ENCODE measurements at regions not wholly inside any gene's neighbourhood (a gene's known extent, or its start where the extent isn't known, plus 50 kb on each side); places are given as distances from the start of the nearest gene placed in this dataset.
A peak's percentile ranks its signal among the peaks of the same experiment; 100 is the strongest.

DNA sequence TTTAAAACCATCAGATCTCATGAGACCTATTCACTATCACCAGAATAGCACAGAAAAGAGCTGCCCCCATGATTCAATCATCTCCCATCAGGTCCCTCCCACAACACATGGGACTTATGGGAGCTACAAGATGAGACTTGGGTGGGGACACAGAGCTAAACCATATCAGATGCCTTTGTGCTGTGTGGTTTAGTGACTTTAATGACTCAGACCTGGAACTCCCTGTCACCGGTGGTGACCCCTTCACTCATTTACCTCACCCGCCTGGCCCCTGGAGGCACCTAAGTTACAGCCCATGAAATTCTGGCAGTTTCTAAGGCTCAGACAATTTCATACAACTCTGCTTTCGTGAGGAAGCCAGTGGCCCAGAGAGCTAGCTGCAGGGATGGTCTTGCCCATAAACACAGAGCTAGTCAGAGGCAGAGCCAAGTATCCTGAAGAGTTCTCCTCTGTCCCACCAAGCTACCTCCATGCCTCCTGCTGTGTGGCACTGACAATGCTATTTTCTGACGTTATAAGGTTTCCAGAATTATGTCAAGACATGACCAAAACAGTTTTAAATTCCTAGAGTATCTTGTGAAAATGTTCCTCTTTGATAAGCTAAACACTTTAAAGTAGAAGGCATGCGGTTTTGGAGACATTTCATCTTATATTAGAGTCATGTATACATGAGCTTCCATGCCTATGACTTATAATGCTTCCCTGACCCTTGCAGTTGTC is 231.1 kb upstream of the IL12A start:
- Histone ChIP-seq H3K4me3 (no peak overlapping the region), H3K27me3 (no peaks in the 10 kb centered on the region), H3K4me1 (replicated peaks in 1 of 2) (no peaks in the 10 kb centered on the region), H3K27ac (no peak overlapping the region), H3K36me3 (replicated peaks in 1 of 2) (no peaks in the 10 kb centered on the region), H3K9me3 (replicated peaks in 1 of 3) (no peaks in the 10 kb centered on the region)
- WGBS, 4 donors = 54 to 71% (median 67%) methylated on average over 3 to 5 of the region's 5 CpGs
- intact Hi-C loops (cut with DNase I) = no loop called here
- no peak for DNase-seq
- TF ChIP-seq, protein P1, sequence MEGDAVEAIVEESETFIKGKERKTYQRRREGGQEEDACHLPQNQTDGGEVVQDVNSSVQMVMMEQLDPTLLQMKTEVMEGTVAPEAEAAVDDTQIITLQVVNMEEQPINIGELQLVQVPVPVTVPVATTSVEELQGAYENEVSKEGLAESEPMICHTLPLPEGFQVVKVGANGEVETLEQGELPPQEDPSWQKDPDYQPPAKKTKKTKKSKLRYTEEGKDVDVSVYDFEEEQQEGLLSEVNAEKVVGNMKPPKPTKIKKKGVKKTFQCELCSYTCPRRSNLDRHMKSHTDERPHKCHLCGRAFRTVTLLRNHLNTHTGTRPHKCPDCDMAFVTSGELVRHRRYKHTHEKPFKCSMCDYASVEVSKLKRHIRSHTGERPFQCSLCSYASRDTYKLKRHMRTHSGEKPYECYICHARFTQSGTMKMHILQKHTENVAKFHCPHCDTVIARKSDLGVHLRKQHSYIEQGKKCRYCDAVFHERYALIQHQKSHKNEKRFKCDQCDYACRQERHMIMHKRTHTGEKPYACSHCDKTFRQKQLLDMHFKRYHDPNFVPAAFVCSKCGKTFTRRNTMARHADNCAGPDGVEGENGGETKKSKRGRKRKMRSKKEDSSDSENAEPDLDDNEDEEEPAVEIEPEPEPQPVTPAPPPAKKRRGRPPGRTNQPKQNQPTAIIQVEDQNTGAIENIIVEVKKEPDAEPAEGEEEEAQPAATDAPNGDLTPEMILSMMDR (IDR thresholded peaks at IDR 0.05) = no peak
- no peak for TF ChIP-seq POLR2A (IDR thresholded peaks at IDR 0.05)

DNA sequence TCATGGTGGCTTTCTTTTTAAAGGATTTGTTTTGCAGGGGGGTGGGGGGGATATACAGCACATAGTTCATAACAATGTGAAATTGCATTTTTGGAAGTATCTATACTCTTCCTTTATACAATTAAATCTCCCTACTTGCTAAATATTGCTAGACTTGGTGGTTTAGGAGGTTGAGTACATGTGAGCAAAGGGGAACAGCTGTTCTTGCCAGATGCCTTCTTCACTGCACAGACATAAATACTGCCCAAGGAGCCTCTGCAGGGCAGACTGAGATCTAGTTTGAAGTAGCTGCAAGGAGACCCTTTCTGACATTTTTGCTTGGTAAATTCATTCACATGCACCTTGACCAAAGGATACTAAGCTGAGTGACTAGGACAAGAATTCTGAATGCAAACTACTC is 228.6 kb upstream of the IL12A start:
- H3K4me3 ChIP-seq = no peak overlapping the region
- peaks cover 7% of the 10 kb centered on the region in 2 donors for H3K4me1 ChIP-seq (replicated peaks in 1 of 2)
- TF ChIP-seq, protein P1 (IDR thresholded peaks at IDR 0.05) = no peak
- TF ChIP-seq POLR2A (IDR thresholded peaks at IDR 0.05) = no peak
- no peak for DNase-seq
- no peaks in the 10 kb centered on the region for H3K36me3 ChIP-seq (replicated peaks in 1 of 2)
- no peaks in the 10 kb centered on the region for H3K9me3 ChIP-seq (replicated peaks in 1 of 3)
- intact Hi-C loops (cut with DNase I) = no loop called here
- H3K27ac ChIP-seq = no peak overlapping the region
- no peaks in the 10 kb centered on the region for H3K27me3 ChIP-seq

DNA sequence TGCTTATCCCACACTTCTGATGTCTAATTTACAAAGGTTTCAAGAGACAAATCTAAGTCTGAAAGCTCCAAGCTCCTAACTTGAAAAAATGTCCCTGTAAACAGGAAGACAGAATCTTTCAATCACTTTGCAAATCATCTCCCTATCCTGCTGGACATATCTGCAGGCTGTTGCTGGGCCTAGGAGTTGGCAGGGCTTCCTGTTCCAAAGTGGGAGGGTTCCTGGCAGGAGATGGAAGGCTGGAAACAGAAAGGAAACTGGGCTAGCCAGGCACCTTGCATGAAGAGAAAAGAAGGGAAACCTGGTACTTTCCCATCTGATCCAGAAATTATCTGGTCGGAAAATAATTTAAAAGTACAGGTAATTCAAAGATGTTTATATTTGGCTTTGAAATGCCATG is 227.3 kb upstream of the IL12A start:
- intact Hi-C loops (cut with DNase I) = no loop called here
- peak overlapping the region in 1 of 5 donors; percentile 85 for H3K27ac ChIP-seq
- TF ChIP-seq, protein P1 (IDR thresholded peaks at IDR 0.05) = no peak
- no peak for TF ChIP-seq POLR2A (IDR thresholded peaks at IDR 0.05)
- DNase-seq = peak in 4 of 7 donors; percentile 11 to 58 (median 19)
- H3K36me3 ChIP-seq (replicated peaks in 1 of 2) = no peaks in the 10 kb centered on the region
- no peaks in the 10 kb centered on the region for H3K9me3 ChIP-seq (replicated peaks in 1 of 3)
- peaks cover 7 to 13% of the 10 kb centered on the region in 2 donors for H3K4me1 ChIP-seq (replicated peaks in 1 of 2)
- H3K27me3 ChIP-seq = no peaks in the 10 kb centered on the region
- WGBS, 4 donors = 61 to 69% (median 64%) methylated on average over 1 of the region's 1 CpG
- H3K4me3 ChIP-seq = no peak overlapping the region

DNA sequence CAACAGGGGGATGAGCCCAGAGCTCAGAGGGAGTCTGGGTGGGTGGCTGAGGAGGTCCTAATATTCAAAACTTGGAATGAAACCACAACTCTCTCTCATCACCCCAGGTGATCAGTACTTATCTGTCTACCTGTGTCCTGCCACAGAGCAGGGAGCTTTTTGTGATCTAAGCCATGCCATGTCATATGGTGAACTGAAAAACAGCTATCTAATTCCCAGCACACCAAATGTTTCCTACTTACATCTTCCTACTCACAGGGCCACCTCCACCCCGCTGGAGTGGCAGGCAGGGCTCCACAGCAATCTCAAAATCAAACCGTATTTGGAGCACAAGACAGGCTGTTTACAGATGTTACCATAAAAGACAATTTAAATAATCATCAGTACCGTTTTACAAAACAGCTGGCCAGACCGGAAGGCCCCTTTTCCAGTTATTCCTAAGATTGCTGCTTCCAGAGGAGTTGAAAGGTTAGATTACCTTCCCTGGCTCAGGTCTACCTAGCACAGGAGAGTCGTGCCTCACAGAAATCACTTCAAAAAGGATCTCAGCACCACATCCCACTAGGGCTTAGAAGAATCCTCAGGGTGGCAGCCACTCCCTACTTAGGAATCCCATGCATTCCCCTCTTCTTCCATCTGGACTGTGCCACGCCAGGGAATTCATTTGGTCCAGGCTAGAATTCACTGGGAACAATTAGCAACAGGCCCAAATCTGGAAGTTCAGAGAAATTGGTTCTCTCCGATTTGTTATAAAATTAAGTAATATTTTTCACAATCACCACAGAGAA is 226.6 kb upstream of the IL12A start:
- H3K27ac ChIP-seq = peak overlapping the region in 2 of 5 donors; percentile 85 to 91
- intact Hi-C loops (cut with DNase I) = no loop called here

More for the DNA sequence above, 226.6 kb upstream of the IL12A start:
- Histone ChIP-seq H3K36me3 (replicated peaks in 1 of 2) (no peaks in the 10 kb centered on the region), H3K4me3 (no peak overlapping the region), H3K4me1 (replicated peaks in 1 of 2) (peaks cover 7 to 13% of the 10 kb centered on the region in 2 donors), H3K9me3 (replicated peaks in 1 of 3) (no peaks in the 10 kb centered on the region), H3K27me3 (no peaks in the 10 kb centered on the region)
- TF ChIP-seq POLR2A (IDR thresholded peaks at IDR 0.05) = no peak
- TF ChIP-seq, protein P1 (IDR thresholded peaks at IDR 0.05) = no peak
- WGBS, 4 donors = 77 to 81% (median 81%) methylated on average over 6 to 7 of the region's 7 CpGs
- no peak for DNase-seq

All from adrenal gland (tissue), 9 donors.